Tibial artery (tissue), 4 donors: ENCODE measurements at regions not wholly inside any gene's neighbourhood (a gene's known extent, or its start where the extent isn't known, plus 50 kb on each side); places are given as distances from the start of the nearest gene placed in this dataset.
"Not testable (repeated sequence)": the region's sequence is repeated elsewhere in the genome, so short reads cannot be mapped to it uniquely, and the experiment has no call there.

Source experiments
- DNase-seq, 2 donors: peaks; one replicate each; pipeline ENCODE4 v3.0.0-alpha.2; 2019
- H3K27ac ChIP-seq, 2 donors: fragments of 200-600 bp; sonication (generic) in 1 of 2; 1 replicate in 1 of 2; 2 replicates in 1 of 2; pipeline ENCODE4 v1.5.1; 2018 to 2019; ENCODE audit warnings: mild to moderate bottlenecking in 1 of 2
- H3K27me3 ChIP-seq, 2 donors: fragments of 200-600 bp; sonication (generic) in 1 of 2; one replicate each; pipeline versions ENCODE4 v1.5.1 to v1.6.0; 2016 to 2019
- H3K36me3 ChIP-seq, 3 donors: fragments of 200-600 bp; sonication (generic) in 2 of 3; one replicate each; pipeline ENCODE4 v1.5.1; 2016 to 2019; ENCODE audit warnings: mild to moderate bottlenecking in 2 of 3
- H3K4me1 ChIP-seq, 4 donors: fragments of 200-600 bp; sonication (generic) in 2 of 4; 1 replicate in 3 of 4; 2 replicates in 1 of 4; pipeline ENCODE4 v1.5.1; 2016 to 2019
- H3K4me3 ChIP-seq, 2 donors: fragments of 200-600 bp; sonication (generic) in 1 of 2; 1 replicate in 1 of 2; 2 replicates in 1 of 2; pipeline ENCODE4 v1.5.1; 2018 to 2019; ENCODE audit warnings: mild to moderate bottlenecking in 2 of 2
- H3K9me3 ChIP-seq, 3 donors: fragments of 200-600 bp; sonication (generic) in 1 of 3; one replicate each; pipeline ENCODE4 v1.5.1; 2016 to 2019
- CTCF ChIP-seq, 2 experiments: fragments of 200-600 bp in 1 of 2; fragments of 450-650 bp in 1 of 2; IDR thresholded peaks; one replicate each; pipeline ENCODE4 v1.5.1; 2017 to 2019; ENCODE audit warnings: antibody characterized with exemption in 2 of 2, mild to moderate bottlenecking in 1 of 2, moderate library complexity in 1 of 2
- intact Hi-C: fragments of 100-400 bp; cut with DNase I; formaldehyde crosslinking; loops from one replicate; pipeline ENCODE4 v1.15.0; 2023; ENCODE audit warnings: low total_unique reads

- H3K27ac ChIP-seq, H3K27me3 ChIP-seq, H3K9me3 ChIP-seq, DNase-seq, H3K36me3 ChIP-seq, H3K4me3 ChIP-seq, intact Hi-C loops, H3K4me1 ChIP-seq: not testable (repeated sequence)
Observed at GRCh38 chr15:101876031-101876430, 64.0 kb downstream of the OR4F15 start.

- H3K27me3 ChIP-seq, intact Hi-C loops, H3K36me3 ChIP-seq, DNase-seq, H3K27ac ChIP-seq, H3K4me1 ChIP-seq, H3K9me3 ChIP-seq, H3K4me3 ChIP-seq: not testable (repeated sequence)
- peak in 1 of 2 experiments; percentile 18 for TF ChIP-seq CTCF (IDR thresholded peaks at IDR 0.05)
Observed at GRCh38 chr15:101877649-101878048, 65.6 kb downstream of the OR4F15 start.

- H3K27me3 ChIP-seq, H3K4me1 ChIP-seq, H3K27ac ChIP-seq, H3K4me3 ChIP-seq, DNase-seq, H3K9me3 ChIP-seq, H3K36me3 ChIP-seq, intact Hi-C loops: not testable (repeated sequence)
Observed at GRCh38 chr15:101912349-101913287, 100.6 kb downstream of the OR4F15 start.

- H3K4me3 ChIP-seq, H3K27me3 ChIP-seq, H3K4me1 ChIP-seq, H3K9me3 ChIP-seq, H3K27ac ChIP-seq, DNase-seq, intact Hi-C loops, H3K36me3 ChIP-seq: not testable (repeated sequence)
Observed at GRCh38 chr15:101924554-101924953, 112.6 kb downstream of the OR4F15 start.

GRCh38 chr15:101934506-101934905 is 122.5 kb downstream of the OR4F15 start:
- H3K9me3 ChIP-seq, H3K4me3 ChIP-seq, DNase-seq, H3K36me3 ChIP-seq, H3K4me1 ChIP-seq, intact Hi-C loops, H3K27ac ChIP-seq, H3K27me3 ChIP-seq: not testable (repeated sequence)

- intact Hi-C loops, H3K27ac ChIP-seq, H3K9me3 ChIP-seq, H3K4me3 ChIP-seq, H3K27me3 ChIP-seq, H3K4me1 ChIP-seq, H3K36me3 ChIP-seq, DNase-seq: not testable (repeated sequence)
Observed at GRCh38 chr15:101937362-101937761, 125.4 kb downstream of the OR4F15 start.

GRCh38 chr15:101938555-101938954 is 126.6 kb downstream of the OR4F15 start:
- H3K27ac ChIP-seq, H3K27me3 ChIP-seq, H3K4me1 ChIP-seq, H3K4me3 ChIP-seq, H3K36me3 ChIP-seq, H3K9me3 ChIP-seq, intact Hi-C loops, DNase-seq: not testable (repeated sequence)

- H3K9me3 ChIP-seq, H3K27ac ChIP-seq, H3K4me1 ChIP-seq, DNase-seq, H3K27me3 ChIP-seq, intact Hi-C loops, H3K4me3 ChIP-seq, H3K36me3 ChIP-seq: not testable (repeated sequence)
Observed at GRCh38 chr15:101945896-101946295, 133.9 kb downstream of the OR4F15 start.

- intact Hi-C loops, result not testable (repeated sequence)
Observed at GRCh38 chr15:101948491-101949010, 136.5 kb downstream of the OR4F15 start.

GRCh38 chr15:101949380-101950065 is 137.5 kb downstream of the OR4F15 start:
- H3K9me3 ChIP-seq, DNase-seq, H3K4me1 ChIP-seq, intact Hi-C loops, H3K27ac ChIP-seq, H3K4me3 ChIP-seq, H3K27me3 ChIP-seq, H3K36me3 ChIP-seq: not testable (repeated sequence)

More at GRCh38 chr15:101948491-101949010, 136.5 kb downstream of the OR4F15 start:
- not testable (repeated sequence) for DNase-seq, H3K4me1 ChIP-seq, H3K27ac ChIP-seq, H3K4me3 ChIP-seq, H3K27me3 ChIP-seq, H3K36me3 ChIP-seq, H3K9me3 ChIP-seq

GRCh38 chr15:101953993-101954392 is 142.0 kb downstream of the OR4F15 start:
- H3K36me3 ChIP-seq, intact Hi-C loops, H3K4me1 ChIP-seq, H3K27me3 ChIP-seq, H3K9me3 ChIP-seq, H3K27ac ChIP-seq, H3K4me3 ChIP-seq: not testable (repeated sequence)
- DNase-seq, result peak in 1 of 2 donors; percentile 25

- DNase-seq, intact Hi-C loops, H3K4me3 ChIP-seq, H3K4me1 ChIP-seq, H3K27ac ChIP-seq, H3K27me3 ChIP-seq, H3K9me3 ChIP-seq, H3K36me3 ChIP-seq: not testable (repeated sequence)
Observed at GRCh38 chr15:101955840-101956239, 143.8 kb downstream of the OR4F15 start.

GRCh38 chr15:101958656-101959055 is 146.7 kb downstream of the OR4F15 start:
- intact Hi-C loops, H3K27ac ChIP-seq, H3K4me1 ChIP-seq, H3K36me3 ChIP-seq, H3K4me3 ChIP-seq, H3K9me3 ChIP-seq, H3K27me3 ChIP-seq: not testable (repeated sequence)
- peak in 1 of 2 donors; percentile 51 for DNase-seq
